ENCODE measurements at regions not wholly inside any gene's neighbourhood (a gene's known extent, or its start where the extent isn't known, plus 50 kb on each side); places are given as distances from the start of the nearest gene placed in this dataset.

GRCh38 chr3:34256791-34257190 lies 458.4 kb downstream of the PDCD6IP start:
- peaks cover 5% of the 10 kb centered on the region for H3K4me1 Mint-ChIP-seq
- 95% methylated on average over 2 of the region's 2 CpGs for WGBS (ENCODE audit: insufficient coverage)
- no peaks in the 10 kb centered on the region for H3K9me3 Mint-ChIP-seq (ENCODE audit: insufficient read depth)
- H3K4me3 Mint-ChIP-seq, result no peak overlapping the region
- no peaks in the 10 kb centered on the region for H3K36me3 ChIP-seq (replicated peaks in 1 of 2; ENCODE audit: control extremely low read depth in 1 of 2, control insufficient read depth in 1 of 2, extremely low read depth in 1 of 2, insufficient read depth in 2 of 2, low read length in 1 of 2)
- H2AFZ ChIP-seq (ENCODE audit: insufficient read depth, low read depth, low read length, poor library complexity, severe bottlenecking), result no peak overlapping the region
- H3K27ac ChIP-seq (ENCODE audit: low read length in 2 of 2), result no peak overlapping the region
- no peak overlapping the region for H3K27ac Mint-ChIP-seq
- no peaks in the 10 kb centered on the region for H3K9me3 ChIP-seq (ENCODE audit: control extremely low read depth in 1 of 3, control insufficient read depth in 2 of 3, insufficient read depth in 1 of 3, low read length in 2 of 3)
- H3K4me1 ChIP-seq (ENCODE audit: control insufficient read depth in 2 of 2, insufficient read depth in 2 of 2, low read length in 2 of 2), result no peaks in the 10 kb centered on the region
- no peaks in the 10 kb centered on the region for H3K27me3 ChIP-seq (replicated peaks in 1 of 4; ENCODE audit: control extremely low read depth in 1 of 4, control insufficient read depth in 3 of 4, insufficient read depth in 4 of 4, low read length in 3 of 4)
- H4K20me1 ChIP-seq (ENCODE audit: control insufficient read depth, insufficient read depth, low read length, poor library complexity, severe bottlenecking), result no peaks in the 10 kb centered on the region
- H3K9ac ChIP-seq (ENCODE audit: low read length), result no peak overlapping the region
- ChIA-PET CTCF (interaction anchor here (0.9 to 1.3 kb wide), 3 partner anchors 8 to 24 kb away, joined by 3 to 4 read pairs (median 3); no protein-coding TSS in a partner anchor), POLR2A (no interaction called here)
- intact Hi-C loops (cut with micrococcal nuclease), result no loop called here
- no peak overlapping the region for H3K4me3 ChIP-seq (ENCODE audit: control extremely low read depth in 1 of 5, extremely low read depth in 1 of 5, insufficient read depth in 1 of 5, low read depth in 2 of 5, low read length in 4 of 5)
- TF ChIP-seq, protein P1, sequence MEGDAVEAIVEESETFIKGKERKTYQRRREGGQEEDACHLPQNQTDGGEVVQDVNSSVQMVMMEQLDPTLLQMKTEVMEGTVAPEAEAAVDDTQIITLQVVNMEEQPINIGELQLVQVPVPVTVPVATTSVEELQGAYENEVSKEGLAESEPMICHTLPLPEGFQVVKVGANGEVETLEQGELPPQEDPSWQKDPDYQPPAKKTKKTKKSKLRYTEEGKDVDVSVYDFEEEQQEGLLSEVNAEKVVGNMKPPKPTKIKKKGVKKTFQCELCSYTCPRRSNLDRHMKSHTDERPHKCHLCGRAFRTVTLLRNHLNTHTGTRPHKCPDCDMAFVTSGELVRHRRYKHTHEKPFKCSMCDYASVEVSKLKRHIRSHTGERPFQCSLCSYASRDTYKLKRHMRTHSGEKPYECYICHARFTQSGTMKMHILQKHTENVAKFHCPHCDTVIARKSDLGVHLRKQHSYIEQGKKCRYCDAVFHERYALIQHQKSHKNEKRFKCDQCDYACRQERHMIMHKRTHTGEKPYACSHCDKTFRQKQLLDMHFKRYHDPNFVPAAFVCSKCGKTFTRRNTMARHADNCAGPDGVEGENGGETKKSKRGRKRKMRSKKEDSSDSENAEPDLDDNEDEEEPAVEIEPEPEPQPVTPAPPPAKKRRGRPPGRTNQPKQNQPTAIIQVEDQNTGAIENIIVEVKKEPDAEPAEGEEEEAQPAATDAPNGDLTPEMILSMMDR (IDR thresholded peaks at IDR 0.05), result no peak
- TF ChIP-seq EZH2 (IDR thresholded peaks at IDR 0.05; ENCODE audit: borderline replicate concordance, insufficient read depth, low read depth, low read length, poor library complexity, severe bottlenecking), result no peak
- DNase-seq, result no peak
- H3K79me2 ChIP-seq (ENCODE audit: control insufficient read depth, insufficient read depth, low read length), result no peaks in the 10 kb centered on the region
- H3K4me2 ChIP-seq (replicated peaks; ENCODE audit: low read depth, low read length, poor library complexity, severe bottlenecking), result no peak overlapping the region
- no peaks in the 10 kb centered on the region for H3K27me3 Mint-ChIP-seq
- ATAC-seq (ENCODE audit: low read depth), result no peak

DNA sequence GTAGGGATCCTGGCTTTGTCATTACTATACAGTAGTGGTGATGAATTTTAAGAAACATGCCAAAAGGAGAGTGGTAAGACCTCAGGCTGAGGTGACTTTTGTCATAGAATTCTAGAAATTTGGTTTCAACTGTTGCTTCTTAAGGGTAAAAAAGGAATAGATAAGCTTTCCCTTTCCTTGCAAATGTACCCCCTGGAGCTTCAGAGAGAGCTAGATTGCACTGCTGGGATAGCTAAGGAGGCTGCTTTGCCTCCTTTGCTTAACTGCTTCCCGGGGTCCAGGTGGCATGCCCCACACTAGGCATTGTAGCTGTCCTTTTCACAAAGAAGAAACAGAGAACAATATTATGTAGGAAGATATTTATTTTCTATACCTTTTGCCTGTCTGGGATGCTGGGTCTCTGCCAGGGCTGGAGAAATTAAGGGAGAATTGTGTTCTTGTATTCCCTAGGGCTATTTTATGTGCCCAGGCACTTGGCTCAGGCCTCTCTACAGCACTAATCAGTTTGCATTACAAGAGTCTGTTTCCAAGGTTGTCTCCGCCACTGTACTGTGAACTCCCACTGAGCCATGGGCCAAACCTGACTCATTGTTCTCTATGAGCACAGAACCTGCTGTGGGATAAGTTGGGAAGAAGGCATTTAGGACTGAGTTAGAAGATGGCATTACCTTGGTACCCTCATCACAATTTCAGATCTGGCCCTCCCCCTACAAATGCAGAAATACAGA lies 460.0 kb downstream of the PDCD6IP start:
- ChIA-PET CTCF (interaction anchor here (1.3 kb wide), 1 partner anchor 11 kb away, joined by 4 read pairs; no protein-coding TSS in a partner anchor), POLR2A (no interaction called here)
- Histone ChIP-seq H3K27ac (ENCODE audit: low read length in 2 of 2) (no peak overlapping the region), H3K27me3 (replicated peaks in 1 of 4; ENCODE audit: control extremely low read depth in 1 of 4, control insufficient read depth in 3 of 4, insufficient read depth in 4 of 4, low read length in 3 of 4) (no peaks in the 10 kb centered on the region), H3K9me3 (ENCODE audit: control extremely low read depth in 1 of 3, control insufficient read depth in 2 of 3, insufficient read depth in 1 of 3, low read length in 2 of 3) (no peaks in the 10 kb centered on the region), H2AFZ (ENCODE audit: insufficient read depth, low read depth, low read length, poor library complexity, severe bottlenecking) (no peak overlapping the region), H3K4me3 (ENCODE audit: control extremely low read depth in 1 of 5, extremely low read depth in 1 of 5, insufficient read depth in 1 of 5, low read depth in 2 of 5, low read length in 4 of 5) (no peak overlapping the region), H4K20me1 (ENCODE audit: control insufficient read depth, insufficient read depth, low read length, poor library complexity, severe bottlenecking) (no peaks in the 10 kb centered on the region), H3K79me2 (ENCODE audit: control insufficient read depth, insufficient read depth, low read length) (no peaks in the 10 kb centered on the region), H3K9ac (ENCODE audit: low read length) (no peak overlapping the region), H3K4me1 (ENCODE audit: control insufficient read depth in 2 of 2, insufficient read depth in 2 of 2, low read length in 2 of 2) (peaks cover 0 to 5% of the 10 kb centered on the region in 2 donors), H3K4me2 (replicated peaks; ENCODE audit: low read depth, low read length, poor library complexity, severe bottlenecking) (no peak overlapping the region), H3K36me3 (replicated peaks in 1 of 2; ENCODE audit: control extremely low read depth in 1 of 2, control insufficient read depth in 1 of 2, extremely low read depth in 1 of 2, insufficient read depth in 2 of 2, low read length in 1 of 2) (no peaks in the 10 kb centered on the region)
- peaks cover 19% of the 10 kb centered on the region for H3K4me1 Mint-ChIP-seq
- H3K4me3 Mint-ChIP-seq, result no peak overlapping the region
- no peaks in the 10 kb centered on the region for H3K27me3 Mint-ChIP-seq
- ATAC-seq (ENCODE audit: low read depth) (no peak), DNase-seq (no peak)
- TF ChIP-seq, protein P1 (IDR thresholded peaks at IDR 0.05), result no peak
- TF ChIP-seq EZH2 (IDR thresholded peaks at IDR 0.05; ENCODE audit: borderline replicate concordance, insufficient read depth, low read depth, low read length, poor library complexity, severe bottlenecking), result no peak
- intact Hi-C loops (cut with micrococcal nuclease), result no loop called here
- H3K9me3 Mint-ChIP-seq (ENCODE audit: insufficient read depth), result no peaks in the 10 kb centered on the region
- 100% methylated on average over 1 of the region's 2 CpGs for WGBS (ENCODE audit: insufficient coverage)
- H3K27ac Mint-ChIP-seq, result no peak overlapping the region
